ENCODE measurements at regions not wholly inside any gene's neighbourhood (a gene's known extent, or its start where the extent isn't known, plus 50 kb on each side); places are given as distances from the start of the nearest gene placed in this dataset.
"Not testable (repeated sequence)": the region's sequence is repeated elsewhere in the genome, so short reads cannot be mapped to it uniquely, and the experiment has no call there.

GRCh38 chr12:91307957-91308670, 125.5 kb upstream of the DCN start:
- no peak for DNase-seq (ENCODE audit: low read depth)

- no peak for DNase-seq (ENCODE audit: low read depth)
Observed at GRCh38 chr12:91290354-91290753, 107.7 kb upstream of the DCN start.

- DNase-seq (ENCODE audit: low read depth), result no peak
Observed at GRCh38 chr12:91289906-91290305, 107.3 kb upstream of the DCN start.

- no peak for DNase-seq (ENCODE audit: low read depth)
Observed at GRCh38 chr12:91289072-91289471, 106.5 kb upstream of the DCN start.

- no peak for DNase-seq (ENCODE audit: low read depth)
Observed at GRCh38 chr12:91287753-91288152, 105.1 kb upstream of the DCN start.

- no peak for DNase-seq (ENCODE audit: low read depth)
Observed at GRCh38 chr12:91278126-91278525, 95.5 kb upstream of the DCN start.

- DNase-seq (ENCODE audit: low read depth), result peak; percentile 9
Observed at GRCh38 chr12:91276509-91276908, 93.9 kb upstream of the DCN start.

- no peak for DNase-seq (ENCODE audit: low read depth)
Observed at GRCh38 chr12:91275321-91275720, 92.7 kb upstream of the DCN start.

- no peak for DNase-seq (ENCODE audit: low read depth)
Observed at GRCh38 chr12:91274916-91275315, 92.3 kb upstream of the DCN start.

- DNase-seq (ENCODE audit: low read depth), result no peak
Observed at GRCh38 chr12:91273560-91273959, 90.9 kb upstream of the DCN start.

GRCh38 chr12:91272461-91273063, 89.9 kb upstream of the DCN start:
- no peak for DNase-seq (ENCODE audit: low read depth)

- no peak for DNase-seq (ENCODE audit: low read depth)
Observed at GRCh38 chr12:91271185-91271584, 88.6 kb upstream of the DCN start.

GRCh38 chr12:91267039-91267438, 84.4 kb upstream of the DCN start:
- no peak for DNase-seq (ENCODE audit: low read depth)

GRCh38 chr12:91264178-91264577, 81.6 kb upstream of the DCN start:
- DNase-seq (ENCODE audit: low read depth), result no peak

- DNase-seq (ENCODE audit: low read depth), result no peak
Observed at GRCh38 chr12:91261820-91262676, 79.4 kb upstream of the DCN start.

GRCh38 chr12:91256411-91256810, 73.8 kb upstream of the DCN start:
- no peak for DNase-seq (ENCODE audit: low read depth)

GRCh38 chr12:91252341-91252740, 69.7 kb upstream of the DCN start:
- DNase-seq (ENCODE audit: low read depth), result no peak

GRCh38 chr12:91250273-91250665, 67.7 kb upstream of the DCN start:
- no peak for DNase-seq (ENCODE audit: low read depth)

- no peak for DNase-seq (ENCODE audit: low read depth)
Observed at GRCh38 chr12:91249518-91250272, 67.1 kb upstream of the DCN start.

GRCh38 chr12:91249054-91249453, 66.4 kb upstream of the DCN start:
- no peak for DNase-seq (ENCODE audit: low read depth)

GRCh38 chr12:91243177-91243576, 60.6 kb upstream of the DCN start:
- not testable (repeated sequence) for DNase-seq (ENCODE audit: low read depth)

GRCh38 chr12:91241756-91242155, 59.1 kb upstream of the DCN start:
- no peak for DNase-seq (ENCODE audit: low read depth)

Measured in GM04503 (cell line).